Erythroblast (primary cell): ENCODE measurements at regions not wholly inside any gene's neighbourhood (a gene's known extent, or its start where the extent isn't known, plus 50 kb on each side); places are given as distances from the start of the nearest gene placed in this dataset.

ENCODE experiments used
- GATA1 ChIP-seq: IDR thresholded peaks from 2 replicates; pipeline ENCODE4 v1.6.1; 2011; ENCODE audit warnings: low read depth, mild to moderate bottlenecking, control low read depth, low read length, moderate library complexity
- POLR2A ChIP-seq: IDR thresholded peaks from 2 replicates; pipeline ENCODE4 v1.6.1; 2011; ENCODE audit warnings: mild to moderate bottlenecking, low read length

DNA sequence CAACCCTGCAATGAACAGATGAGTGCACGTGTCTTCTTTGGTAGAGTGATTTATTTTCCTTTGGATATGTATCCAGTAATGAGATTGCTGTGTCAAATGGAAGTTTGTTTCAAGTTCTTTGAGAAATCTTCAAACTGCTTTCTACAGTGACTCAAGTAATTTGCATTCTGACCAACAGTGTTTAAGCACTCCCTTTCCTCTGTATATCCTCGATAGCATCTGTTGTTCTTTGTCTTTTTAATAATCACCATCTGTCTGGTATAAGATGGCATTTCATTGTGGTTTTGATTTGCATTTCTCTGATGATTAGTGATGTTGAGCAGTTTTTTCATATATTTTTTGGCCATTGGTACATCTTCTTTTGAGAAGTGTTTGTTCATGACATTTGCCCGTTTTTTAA lies 1608.3 kb upstream of the ZEB2 start:
- TF ChIP-seq POLR2A (no peak), GATA1 (no peak)
